Progenitor cell of endocrine pancreas (in vitro differentiated cells): ENCODE measurements at regions not wholly inside any gene's neighbourhood (a gene's known extent, or its start where the extent isn't known, plus 50 kb on each side); places are given as distances from the start of the nearest gene placed in this dataset.

Experiments used
- DNase-seq: peaks from one replicate; pipeline ENCODE4 v3.0.0; 2021; ENCODE audit warnings: low spot score; ENCODE audit not compliant: unreplicated experiment
- H3K27ac Mint-ChIP-seq: 2 replicates; pipeline ENCODE4 v1.8.0; 2021; ENCODE audit warnings: mild to moderate bottlenecking, moderate library complexity, mixed read lengths
- H3K27me3 Mint-ChIP-seq: 2 replicates; pipeline ENCODE4 v1.8.0; 2021; ENCODE audit warnings: mixed read lengths
- H3K36me3 Mint-ChIP-seq: 2 replicates; pipeline ENCODE4 v1.8.0; 2022; ENCODE audit warnings: mixed read lengths; ENCODE audit not compliant: insufficient read depth
- H3K4me1 Mint-ChIP-seq: 2 replicates; pipeline ENCODE4 v1.8.0; 2021; ENCODE audit warnings: low read depth, mixed read lengths
- H3K4me3 Mint-ChIP-seq: 2 replicates; pipeline ENCODE4 v1.8.0; 2021; ENCODE audit warnings: low read depth, mild to moderate bottlenecking, moderate library complexity, mixed read lengths
- H3K9me3 Mint-ChIP-seq: 2 replicates; pipeline ENCODE4 v1.8.0; 2021; ENCODE audit warnings: low read depth, mixed read lengths
- TF ChIP-seq, protein P1 (sequence below): fragments of 200-600 bp; sonication (generic); IDR thresholded peaks from one replicate; pipeline ENCODE4 v1.5.0; 2021; ENCODE audit warnings: antibody characterized with exemption, mild to moderate bottlenecking; ENCODE audit not compliant: unreplicated experiment

DNA sequence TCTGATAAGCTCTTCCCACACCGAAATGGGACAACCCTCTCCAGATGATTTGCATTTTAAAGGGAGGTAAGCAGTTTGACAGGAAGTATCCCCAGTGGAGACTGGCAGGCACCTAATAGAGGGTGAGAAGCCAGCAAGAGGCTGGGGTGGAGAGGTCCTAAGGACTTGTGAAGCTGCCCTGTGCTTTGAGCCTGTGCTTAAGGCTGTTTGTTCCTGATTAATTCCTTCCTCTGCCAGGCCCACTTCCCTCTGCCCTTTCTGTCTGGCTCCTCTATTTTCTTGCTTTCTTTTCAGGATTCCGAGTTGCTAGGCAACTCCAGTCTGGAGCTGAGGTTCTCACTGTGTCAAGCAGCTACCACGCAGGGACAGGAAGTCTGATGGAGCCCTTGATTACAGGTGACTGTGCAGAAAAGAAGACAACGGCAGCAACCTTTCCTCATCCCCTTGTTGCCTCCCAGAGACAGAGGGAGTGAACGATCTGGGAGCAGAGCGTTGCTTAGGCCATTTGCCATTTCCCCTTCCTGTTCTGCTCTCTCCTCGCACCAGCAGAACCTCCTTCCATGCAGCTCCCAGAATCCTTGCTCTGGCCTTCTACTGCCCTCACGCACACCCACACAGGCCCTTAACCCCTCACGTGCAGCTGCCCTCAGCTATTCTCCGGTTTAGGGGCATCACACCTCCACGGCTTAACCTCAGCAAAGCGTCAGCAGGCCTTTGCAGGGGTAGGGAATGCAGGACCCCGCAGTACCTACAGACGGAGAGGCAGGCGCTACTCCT, 103.6 kb upstream of the CELF4 start:
- Mint-ChIP-seq H3K27ac (no peak overlapping the region), H3K36me3 (no peaks in the 10 kb centered on the region), H3K4me3 (no peak overlapping the region), H3K9me3 (no peaks in the 10 kb centered on the region), H3K4me1 (peaks cover 11% of the 10 kb centered on the region), H3K27me3 (no peaks in the 10 kb centered on the region)
- TF ChIP-seq, protein P1, sequence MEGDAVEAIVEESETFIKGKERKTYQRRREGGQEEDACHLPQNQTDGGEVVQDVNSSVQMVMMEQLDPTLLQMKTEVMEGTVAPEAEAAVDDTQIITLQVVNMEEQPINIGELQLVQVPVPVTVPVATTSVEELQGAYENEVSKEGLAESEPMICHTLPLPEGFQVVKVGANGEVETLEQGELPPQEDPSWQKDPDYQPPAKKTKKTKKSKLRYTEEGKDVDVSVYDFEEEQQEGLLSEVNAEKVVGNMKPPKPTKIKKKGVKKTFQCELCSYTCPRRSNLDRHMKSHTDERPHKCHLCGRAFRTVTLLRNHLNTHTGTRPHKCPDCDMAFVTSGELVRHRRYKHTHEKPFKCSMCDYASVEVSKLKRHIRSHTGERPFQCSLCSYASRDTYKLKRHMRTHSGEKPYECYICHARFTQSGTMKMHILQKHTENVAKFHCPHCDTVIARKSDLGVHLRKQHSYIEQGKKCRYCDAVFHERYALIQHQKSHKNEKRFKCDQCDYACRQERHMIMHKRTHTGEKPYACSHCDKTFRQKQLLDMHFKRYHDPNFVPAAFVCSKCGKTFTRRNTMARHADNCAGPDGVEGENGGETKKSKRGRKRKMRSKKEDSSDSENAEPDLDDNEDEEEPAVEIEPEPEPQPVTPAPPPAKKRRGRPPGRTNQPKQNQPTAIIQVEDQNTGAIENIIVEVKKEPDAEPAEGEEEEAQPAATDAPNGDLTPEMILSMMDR: no peak
- no peak for DNase-seq

DNA sequence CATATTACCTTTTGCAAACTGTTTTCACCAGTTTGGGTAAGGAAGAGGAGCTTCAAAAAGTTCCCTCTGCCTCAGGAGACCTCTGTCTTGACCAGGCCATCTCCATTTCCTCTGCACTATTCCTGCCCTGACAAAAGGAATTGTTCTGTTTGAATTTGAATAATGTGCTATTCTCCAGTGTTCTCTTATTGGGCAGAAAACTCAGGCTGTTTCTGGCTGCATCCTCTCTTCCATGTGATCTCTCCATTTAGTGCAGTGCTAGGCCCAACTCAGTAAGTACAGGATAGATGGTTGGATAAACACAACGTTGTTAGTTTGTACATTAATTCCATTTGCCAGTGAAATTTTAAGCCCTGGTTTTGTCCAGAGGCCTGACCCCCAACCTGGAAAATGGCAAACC, 102.2 kb upstream of the CELF4 start:
- TF ChIP-seq, protein P1: no peak
- Mint-ChIP-seq H3K27me3 (no peaks in the 10 kb centered on the region), H3K4me3 (no peak overlapping the region), H3K9me3 (no peaks in the 10 kb centered on the region), H3K4me1 (peaks cover 13% of the 10 kb centered on the region), H3K36me3 (no peaks in the 10 kb centered on the region), H3K27ac (no peak overlapping the region)
- no peak for DNase-seq

DNA sequence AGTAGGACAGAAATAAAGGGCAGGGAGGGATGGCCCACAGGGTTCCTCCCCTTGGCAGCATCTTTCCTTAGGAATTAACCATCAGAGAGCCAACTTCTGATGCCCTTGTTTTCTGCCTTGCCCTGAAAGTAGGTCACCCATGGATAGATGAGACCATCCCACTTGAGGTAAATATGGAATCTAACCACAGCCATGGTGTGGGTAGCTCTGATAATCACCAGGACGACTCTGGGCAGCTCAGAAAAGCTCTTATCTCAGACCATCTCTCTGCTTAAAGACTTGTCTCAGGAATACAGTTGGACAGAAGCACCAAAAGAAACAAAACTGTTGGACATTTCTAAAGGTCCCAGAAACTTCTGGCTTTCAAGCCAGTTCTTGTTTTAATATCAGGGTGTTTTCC, 101.4 kb upstream of the CELF4 start:
- Mint-ChIP-seq H3K27ac (no peak overlapping the region), H3K9me3 (no peaks in the 10 kb centered on the region), H3K36me3 (no peaks in the 10 kb centered on the region), H3K4me3 (no peak overlapping the region), H3K4me1 (peaks cover 13% of the 10 kb centered on the region), H3K27me3 (no peaks in the 10 kb centered on the region)
- DNase-seq: no peak
- TF ChIP-seq, protein P1: no peak

DNA sequence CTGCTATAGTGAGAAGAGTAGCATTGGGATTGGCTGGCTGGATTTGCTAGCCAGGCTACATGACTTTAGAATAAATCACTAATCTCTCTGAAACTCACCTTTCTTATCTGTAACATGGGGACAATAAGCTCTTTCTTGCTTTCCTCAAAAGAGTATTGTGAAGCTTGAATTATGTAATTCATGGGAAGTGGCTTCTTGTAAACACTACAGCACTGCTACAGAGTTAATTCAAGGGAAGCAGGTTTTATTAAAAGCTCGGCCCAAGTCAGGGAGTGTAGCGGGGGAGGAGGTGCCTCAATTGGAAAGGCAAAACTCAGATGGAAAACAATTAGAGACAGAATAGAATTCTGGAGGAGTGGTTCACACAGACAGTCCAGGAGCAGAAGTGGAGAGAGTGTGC, 100.9 kb upstream of the CELF4 start:
- no peak overlapping the region for H3K4me3 Mint-ChIP-seq
- peaks cover 13% of the 10 kb centered on the region for H3K4me1 Mint-ChIP-seq

DNA sequence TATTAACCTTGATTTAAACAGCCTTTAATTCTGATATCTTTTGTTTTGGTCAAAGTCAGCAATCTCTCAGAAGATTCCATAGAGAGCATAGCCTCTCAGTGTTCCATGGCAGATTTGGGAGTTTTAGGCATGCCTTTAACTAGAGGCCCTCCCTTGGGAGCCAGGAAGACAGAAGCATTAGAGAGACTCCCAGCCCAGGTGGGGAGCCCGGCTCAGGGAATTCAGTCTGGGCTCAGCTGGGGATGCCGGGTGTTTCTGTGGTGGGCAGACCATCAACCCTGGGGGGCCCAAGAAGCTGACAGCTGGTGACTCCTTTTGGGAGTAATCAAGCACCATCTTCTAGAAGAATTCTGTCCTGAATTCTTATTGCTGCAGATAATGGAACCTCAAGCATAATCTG, 99.7 kb upstream of the CELF4 start:
- Mint-ChIP-seq H3K27ac (no peak overlapping the region), H3K9me3 (no peaks in the 10 kb centered on the region), H3K4me1 (peaks cover 13% of the 10 kb centered on the region), H3K4me3 (no peak overlapping the region), H3K36me3 (no peaks in the 10 kb centered on the region), H3K27me3 (no peaks in the 10 kb centered on the region)
- no peak for DNase-seq
- TF ChIP-seq, protein P1: no peak

More for the DNA sequence above, 100.9 kb upstream of the CELF4 start:
- TF ChIP-seq, protein P1: no peak
- H3K36me3 Mint-ChIP-seq: no peaks in the 10 kb centered on the region
- H3K27ac Mint-ChIP-seq: no peak overlapping the region
- no peak for DNase-seq
- H3K27me3 Mint-ChIP-seq: no peaks in the 10 kb centered on the region
- H3K9me3 Mint-ChIP-seq: no peaks in the 10 kb centered on the region
